ENCODE measurements at regions not wholly inside any gene's neighbourhood (a gene's known extent, or its start where the extent isn't known, plus 50 kb on each side); places are given as distances from the start of the nearest gene placed in this dataset.

GRCh38 chr1:187971851-187972250, 1143.1 kb downstream of the PLA2G4A start:
- FAIRE-seq (no peak), DNase-seq (ENCODE audit: insufficient read length, low spot score) (no peak)
- no peak for TF ChIP-seq CTCF (IDR thresholded peaks at IDR 0.05; ENCODE audit: insufficient read depth, missing control alignments)

- FAIRE-seq (peak; percentile 88), DNase-seq (ENCODE audit: insufficient read length, low spot score) (no peak)
- TF ChIP-seq CTCF (IDR thresholded peaks at IDR 0.05; ENCODE audit: insufficient read depth, missing control alignments), result no peak
Observed at GRCh38 chr1:187977298-187977697, 1148.5 kb downstream of the PLA2G4A start.

- no peak for DNase-seq (ENCODE audit: insufficient read length, low spot score)
- FAIRE-seq, result peak; percentile 75
Observed at GRCh38 chr1:187985145-187985896, 1156.6 kb downstream of the PLA2G4A start.

GRCh38 chr1:187985897-187986654, 1157.3 kb downstream of the PLA2G4A start:
- no peak for DNase-seq (ENCODE audit: insufficient read length, low spot score)
- TF ChIP-seq CTCF (IDR thresholded peaks at IDR 0.05; ENCODE audit: insufficient read depth, missing control alignments), result no peak
- peak; percentile 90 for FAIRE-seq

More at GRCh38 chr1:187985145-187985896, 1156.6 kb downstream of the PLA2G4A start:
- TF ChIP-seq CTCF (IDR thresholded peaks at IDR 0.05; ENCODE audit: insufficient read depth, missing control alignments), result no peak

- TF ChIP-seq CTCF (IDR thresholded peaks at IDR 0.05; ENCODE audit: insufficient read depth, missing control alignments), result no peak
- FAIRE-seq (peak; percentile 93), DNase-seq (ENCODE audit: insufficient read length, low spot score) (no peak)
Observed at GRCh38 chr1:187987236-187987776, 1158.6 kb downstream of the PLA2G4A start.

- TF ChIP-seq CTCF (IDR thresholded peaks at IDR 0.05; ENCODE audit: insufficient read depth, missing control alignments), result no peak
- peak; percentile 69 for FAIRE-seq
Observed at GRCh38 chr1:187991944-187992343, 1163.2 kb downstream of the PLA2G4A start.

More at GRCh38 chr1:187991944-187992343, 1163.2 kb downstream of the PLA2G4A start:
- DNase-seq (ENCODE audit: insufficient read length, low spot score), result no peak

All from D721Med (cell line).